ENCODE measurements at regions not wholly inside any gene's neighbourhood (a gene's known extent, or its start where the extent isn't known, plus 50 kb on each side); places are given as distances from the start of the nearest gene placed in this dataset.

DNA sequence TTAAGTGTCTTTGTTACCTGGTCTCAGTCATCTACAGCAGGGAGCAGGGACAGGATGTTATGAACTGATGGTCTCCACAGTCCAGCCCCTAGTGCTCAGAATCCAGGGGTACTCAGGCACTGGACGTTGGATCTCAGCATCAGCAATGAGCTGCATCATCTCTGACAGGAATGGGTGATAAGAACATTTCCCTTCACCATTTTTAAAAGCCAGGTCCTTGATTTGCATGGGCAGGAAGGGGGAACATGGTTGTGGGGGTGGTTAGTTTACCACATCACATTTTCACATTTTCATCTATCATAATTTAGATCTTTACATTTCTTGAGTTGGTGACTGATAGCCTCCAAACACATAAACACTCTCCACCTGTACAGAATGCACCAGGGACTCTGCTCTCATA, 427.8 kb upstream of the NPVF start:
- no peak for TF ChIP-seq GABPA (IDR thresholded peaks at IDR 0.05; ENCODE audit: low read depth)
- TF ChIP-seq, protein P1, sequence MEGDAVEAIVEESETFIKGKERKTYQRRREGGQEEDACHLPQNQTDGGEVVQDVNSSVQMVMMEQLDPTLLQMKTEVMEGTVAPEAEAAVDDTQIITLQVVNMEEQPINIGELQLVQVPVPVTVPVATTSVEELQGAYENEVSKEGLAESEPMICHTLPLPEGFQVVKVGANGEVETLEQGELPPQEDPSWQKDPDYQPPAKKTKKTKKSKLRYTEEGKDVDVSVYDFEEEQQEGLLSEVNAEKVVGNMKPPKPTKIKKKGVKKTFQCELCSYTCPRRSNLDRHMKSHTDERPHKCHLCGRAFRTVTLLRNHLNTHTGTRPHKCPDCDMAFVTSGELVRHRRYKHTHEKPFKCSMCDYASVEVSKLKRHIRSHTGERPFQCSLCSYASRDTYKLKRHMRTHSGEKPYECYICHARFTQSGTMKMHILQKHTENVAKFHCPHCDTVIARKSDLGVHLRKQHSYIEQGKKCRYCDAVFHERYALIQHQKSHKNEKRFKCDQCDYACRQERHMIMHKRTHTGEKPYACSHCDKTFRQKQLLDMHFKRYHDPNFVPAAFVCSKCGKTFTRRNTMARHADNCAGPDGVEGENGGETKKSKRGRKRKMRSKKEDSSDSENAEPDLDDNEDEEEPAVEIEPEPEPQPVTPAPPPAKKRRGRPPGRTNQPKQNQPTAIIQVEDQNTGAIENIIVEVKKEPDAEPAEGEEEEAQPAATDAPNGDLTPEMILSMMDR (IDR thresholded peaks at IDR 0.05; ENCODE audit: insufficient read depth, low read length): no peak
- TF ChIP-seq, protein P2, sequence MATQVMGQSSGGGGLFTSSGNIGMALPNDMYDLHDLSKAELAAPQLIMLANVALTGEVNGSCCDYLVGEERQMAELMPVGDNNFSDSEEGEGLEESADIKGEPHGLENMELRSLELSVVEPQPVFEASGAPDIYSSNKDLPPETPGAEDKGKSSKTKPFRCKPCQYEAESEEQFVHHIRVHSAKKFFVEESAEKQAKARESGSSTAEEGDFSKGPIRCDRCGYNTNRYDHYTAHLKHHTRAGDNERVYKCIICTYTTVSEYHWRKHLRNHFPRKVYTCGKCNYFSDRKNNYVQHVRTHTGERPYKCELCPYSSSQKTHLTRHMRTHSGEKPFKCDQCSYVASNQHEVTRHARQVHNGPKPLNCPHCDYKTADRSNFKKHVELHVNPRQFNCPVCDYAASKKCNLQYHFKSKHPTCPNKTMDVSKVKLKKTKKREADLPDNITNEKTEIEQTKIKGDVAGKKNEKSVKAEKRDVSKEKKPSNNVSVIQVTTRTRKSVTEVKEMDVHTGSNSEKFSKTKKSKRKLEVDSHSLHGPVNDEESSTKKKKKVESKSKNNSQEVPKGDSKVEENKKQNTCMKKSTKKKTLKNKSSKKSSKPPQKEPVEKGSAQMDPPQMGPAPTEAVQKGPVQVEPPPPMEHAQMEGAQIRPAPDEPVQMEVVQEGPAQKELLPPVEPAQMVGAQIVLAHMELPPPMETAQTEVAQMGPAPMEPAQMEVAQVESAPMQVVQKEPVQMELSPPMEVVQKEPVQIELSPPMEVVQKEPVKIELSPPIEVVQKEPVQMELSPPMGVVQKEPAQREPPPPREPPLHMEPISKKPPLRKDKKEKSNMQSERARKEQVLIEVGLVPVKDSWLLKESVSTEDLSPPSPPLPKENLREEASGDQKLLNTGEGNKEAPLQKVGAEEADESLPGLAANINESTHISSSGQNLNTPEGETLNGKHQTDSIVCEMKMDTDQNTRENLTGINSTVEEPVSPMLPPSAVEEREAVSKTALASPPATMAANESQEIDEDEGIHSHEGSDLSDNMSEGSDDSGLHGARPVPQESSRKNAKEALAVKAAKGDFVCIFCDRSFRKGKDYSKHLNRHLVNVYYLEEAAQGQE (IDR thresholded peaks at IDR 0.05; ENCODE audit: insufficient replicate concordance, low read depth): no peak

Measured in HL-60 (cell line).